ENCODE measurements at regions not wholly inside any gene's neighbourhood (a gene's known extent, or its start where the extent isn't known, plus 50 kb on each side); places are given as distances from the start of the nearest gene placed in this dataset.

GRCh38 chr5:67462147-67462546 lies 265.5 kb upstream of the CD180 start:
- DNase-seq (ENCODE audit: low spot score) = no peak

DNA sequence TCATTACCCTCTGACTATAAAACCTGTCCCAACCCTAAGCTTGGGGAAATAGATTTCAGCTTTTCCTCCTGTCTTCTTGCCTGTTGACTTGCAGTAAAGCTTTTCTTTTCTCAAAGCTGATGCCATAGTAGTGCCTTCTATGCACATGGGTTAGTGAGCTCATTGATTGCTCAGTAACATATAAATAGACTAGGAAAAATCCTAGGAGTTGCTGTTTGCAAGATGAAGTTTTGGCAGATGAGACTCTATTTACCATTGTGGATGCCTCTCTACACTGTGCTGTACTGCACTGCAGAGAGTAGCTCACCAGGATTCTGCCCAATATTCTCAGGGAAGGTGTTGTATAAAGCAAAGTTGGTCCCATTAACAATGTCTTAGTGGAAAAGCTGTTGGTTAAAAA lies 262.7 kb upstream of the CD180 start:
- DNase-seq (ENCODE audit: low spot score) = no peak

DNA sequence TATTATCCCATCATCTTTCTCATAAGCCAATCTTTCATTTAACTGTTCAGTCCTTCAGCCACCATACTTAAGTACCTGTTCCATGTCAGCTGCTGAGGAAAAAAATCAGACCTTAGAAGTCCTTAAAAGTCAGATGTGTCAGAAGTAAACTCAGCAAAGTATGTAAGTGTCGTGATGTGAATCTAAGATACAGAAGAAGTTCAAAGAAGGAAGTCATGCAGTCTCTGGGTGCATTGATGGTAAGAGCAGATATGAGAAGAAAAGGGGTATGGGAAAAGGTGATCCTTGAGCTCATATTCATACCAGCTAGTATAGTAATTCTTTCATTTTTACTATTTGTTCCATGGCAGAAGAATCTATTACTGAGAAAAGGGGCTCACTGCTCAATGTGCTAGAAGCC lies 259.4 kb upstream of the CD180 start:
- DNase-seq (ENCODE audit: low spot score) = no peak

DNA sequence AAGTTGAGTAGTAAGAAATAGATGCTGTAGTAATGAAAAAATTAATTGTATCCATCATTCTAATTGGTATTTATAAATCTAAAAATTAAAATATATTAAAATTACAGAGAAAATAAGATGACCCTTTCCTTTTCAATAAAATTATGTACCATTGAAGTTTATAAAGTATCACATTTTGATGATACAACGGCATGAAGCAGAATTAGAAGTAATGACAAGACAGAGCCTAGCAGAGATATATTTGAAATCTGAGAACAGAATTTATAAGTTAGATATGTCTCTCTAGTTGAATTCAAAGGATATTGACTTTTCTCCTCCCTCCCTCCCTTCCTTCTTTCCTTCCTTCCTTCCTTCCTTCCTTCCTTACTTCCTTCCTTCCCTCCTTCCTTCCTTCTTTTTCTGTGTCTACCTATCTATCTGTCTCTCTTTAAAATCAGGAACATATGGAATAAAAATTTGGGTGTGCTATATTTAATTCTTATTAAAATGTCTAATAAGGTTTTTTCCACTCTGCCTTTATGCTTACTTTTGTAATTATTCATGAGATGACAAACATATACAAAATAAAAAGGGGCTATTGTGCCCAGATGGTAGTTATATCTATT lies 258.5 kb upstream of the CD180 start:
- no peak for DNase-seq (ENCODE audit: low spot score)

DNA sequence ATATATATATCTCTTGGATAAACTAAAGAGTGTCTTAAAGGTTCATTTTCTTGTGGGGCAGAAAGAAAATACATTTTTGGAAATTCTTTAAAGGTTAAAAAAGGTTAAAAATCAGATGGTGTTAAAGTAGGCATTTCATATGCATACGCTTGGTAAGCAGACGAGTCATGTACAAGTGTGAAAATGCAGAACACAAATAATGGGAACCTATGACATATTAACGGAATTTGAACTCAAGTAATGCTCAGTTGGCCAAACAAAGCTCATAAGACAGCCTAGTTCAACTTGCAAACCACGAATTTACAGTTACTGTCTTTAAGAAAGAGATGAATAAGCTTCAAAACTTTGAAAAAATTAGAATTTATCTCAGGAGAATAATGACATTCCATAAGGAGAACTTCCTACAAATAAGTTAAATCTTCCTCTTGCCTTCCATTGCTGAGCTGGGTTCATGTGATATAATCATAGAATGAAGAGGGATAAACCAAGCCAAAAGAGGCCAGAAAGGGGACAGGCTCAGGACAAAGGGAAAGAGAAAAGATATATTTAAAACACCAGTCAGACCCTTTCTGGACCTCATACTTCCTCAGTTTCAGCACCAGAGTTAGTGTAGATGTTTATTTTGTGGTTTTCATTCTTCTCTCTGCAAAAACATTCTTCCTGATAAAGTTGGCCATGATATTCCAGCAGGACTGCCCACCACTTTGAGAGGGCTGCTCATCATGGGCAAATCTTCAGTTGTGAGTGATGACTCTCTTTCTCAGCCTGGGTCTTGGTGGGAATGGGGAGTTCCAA lies 256.7 kb upstream of the CD180 start:
- no peak for DNase-seq (ENCODE audit: low spot score)

- no peak for DNase-seq (ENCODE audit: low spot score)
These were observed 255.2 kb upstream of the CD180 start for GRCh38 chr5:67451640-67452279.

GRCh38 chr5:67447732-67448131 lies 251.1 kb upstream of the CD180 start:
- DNase-seq (ENCODE audit: low spot score) = no peak

- DNase-seq (ENCODE audit: low spot score) = no peak
These were observed 241.6 kb upstream of the CD180 start for GRCh38 chr5:67437905-67438845.

DNA sequence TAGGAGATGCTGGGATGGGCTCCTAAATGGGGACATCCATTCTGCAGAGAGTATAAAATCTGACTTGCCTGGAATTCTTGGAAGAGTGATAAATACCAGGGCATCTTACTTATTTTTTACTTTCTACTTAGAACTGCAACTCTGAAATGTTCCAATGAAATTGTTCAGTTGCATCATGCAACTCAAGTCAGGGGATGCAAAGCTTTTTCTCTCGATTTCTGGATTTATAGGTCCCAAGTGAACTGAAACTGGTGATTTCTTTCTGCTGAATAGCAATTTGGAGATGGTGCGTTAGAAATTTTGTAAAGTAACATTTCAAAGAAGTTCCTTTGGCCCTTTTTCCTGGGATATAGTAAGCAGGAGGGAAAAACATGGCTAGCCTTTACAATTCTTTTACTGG lies 238.4 kb upstream of the CD180 start:
- no peak for DNase-seq (ENCODE audit: low spot score)

- DNase-seq (ENCODE audit: low spot score) = no peak
These were observed 237.9 kb upstream of the CD180 start for GRCh38 chr5:67434466-67434865.

DNA sequence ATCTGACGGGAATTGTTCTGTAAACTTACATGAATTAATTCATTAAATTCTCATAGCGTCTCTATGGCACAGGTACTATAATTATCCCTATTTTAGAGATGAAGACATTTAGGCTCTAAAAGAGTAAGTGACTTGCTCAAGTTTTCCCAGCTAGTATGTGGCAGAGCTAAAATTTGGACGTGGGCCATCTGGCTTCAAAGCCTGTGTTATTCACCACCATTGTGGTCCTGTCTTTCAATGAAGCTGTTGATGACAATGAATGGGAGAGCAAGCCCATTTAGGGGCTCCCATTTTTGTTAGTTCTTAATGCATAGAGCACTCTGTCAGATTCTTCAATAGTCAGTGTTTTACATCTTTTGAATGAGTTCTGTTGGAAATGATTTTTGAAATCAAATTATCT lies 236.0 kb upstream of the CD180 start:
- DNase-seq (ENCODE audit: low spot score) = peak; percentile 3

- DNase-seq (ENCODE audit: low spot score) = no peak
These were observed 234.6 kb upstream of the CD180 start for GRCh38 chr5:67431191-67431590.

DNA sequence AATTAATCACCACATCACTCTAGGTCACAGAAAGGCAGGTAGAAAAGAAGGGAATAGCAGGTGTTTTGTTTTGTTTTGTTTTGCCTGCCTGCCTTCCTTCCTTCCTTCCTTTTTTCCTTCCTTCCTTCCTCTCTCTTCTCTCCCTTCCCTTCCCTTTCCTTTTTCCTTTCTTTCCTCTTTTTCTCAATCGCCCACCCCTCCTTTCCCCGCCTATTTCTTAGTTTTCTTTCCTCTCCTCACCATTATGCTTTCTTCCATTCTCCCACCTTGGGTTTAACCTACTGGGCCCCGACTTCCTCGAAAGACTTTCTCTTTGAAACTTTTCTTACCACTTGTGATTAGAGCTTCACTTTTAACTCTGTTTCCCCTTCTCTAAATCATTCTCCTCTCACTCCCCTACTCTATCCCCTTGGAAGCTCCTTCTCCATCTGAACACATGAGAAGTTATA lies 231.3 kb upstream of the CD180 start:
- DNase-seq (ENCODE audit: low spot score) = no peak

- DNase-seq (ENCODE audit: low spot score) = no peak
These were observed 230.6 kb upstream of the CD180 start for GRCh38 chr5:67426961-67427849.

DNA sequence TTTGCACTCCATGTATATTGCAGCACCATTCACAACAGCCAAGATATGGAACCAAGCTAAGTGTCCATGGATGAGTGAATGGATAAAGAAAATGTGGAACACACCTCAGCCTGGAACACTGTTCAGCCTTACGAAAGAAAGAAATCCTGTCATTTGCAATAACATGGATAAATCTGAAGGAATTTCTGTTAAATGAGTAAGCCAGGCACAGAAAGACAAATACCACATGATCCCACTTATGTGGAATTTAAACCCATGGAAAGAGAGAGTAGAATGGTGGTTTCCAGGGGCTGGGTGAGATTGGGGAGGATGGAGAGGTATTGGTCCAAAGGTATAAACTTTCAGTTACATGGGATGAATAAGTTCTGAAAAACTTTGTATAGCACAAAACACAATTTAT lies 228.9 kb upstream of the CD180 start:
- no peak for DNase-seq (ENCODE audit: low spot score)

GRCh38 chr5:67417839-67418238 lies 221.2 kb upstream of the CD180 start:
- DNase-seq (ENCODE audit: low spot score) = no peak

DNA sequence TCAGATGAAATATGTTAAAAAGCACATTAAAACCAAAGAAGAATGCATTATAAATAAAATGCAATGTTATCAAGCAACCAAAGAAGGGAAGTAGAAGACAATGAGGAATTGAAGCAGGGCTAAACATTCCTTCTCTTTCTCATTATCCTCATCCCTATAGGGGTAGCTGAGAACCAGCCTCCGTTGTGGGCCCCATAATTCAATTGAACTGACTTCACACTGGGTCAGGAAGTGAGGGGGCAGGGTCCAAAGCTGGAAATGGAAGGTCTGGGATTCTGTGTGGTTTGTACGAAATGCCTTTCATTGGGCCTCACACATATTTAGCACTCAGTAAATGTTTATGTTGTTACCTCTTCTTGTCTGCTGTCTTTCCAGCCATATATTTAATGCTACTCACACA lies 220.4 kb upstream of the CD180 start:
- no peak for DNase-seq (ENCODE audit: low spot score)

DNA sequence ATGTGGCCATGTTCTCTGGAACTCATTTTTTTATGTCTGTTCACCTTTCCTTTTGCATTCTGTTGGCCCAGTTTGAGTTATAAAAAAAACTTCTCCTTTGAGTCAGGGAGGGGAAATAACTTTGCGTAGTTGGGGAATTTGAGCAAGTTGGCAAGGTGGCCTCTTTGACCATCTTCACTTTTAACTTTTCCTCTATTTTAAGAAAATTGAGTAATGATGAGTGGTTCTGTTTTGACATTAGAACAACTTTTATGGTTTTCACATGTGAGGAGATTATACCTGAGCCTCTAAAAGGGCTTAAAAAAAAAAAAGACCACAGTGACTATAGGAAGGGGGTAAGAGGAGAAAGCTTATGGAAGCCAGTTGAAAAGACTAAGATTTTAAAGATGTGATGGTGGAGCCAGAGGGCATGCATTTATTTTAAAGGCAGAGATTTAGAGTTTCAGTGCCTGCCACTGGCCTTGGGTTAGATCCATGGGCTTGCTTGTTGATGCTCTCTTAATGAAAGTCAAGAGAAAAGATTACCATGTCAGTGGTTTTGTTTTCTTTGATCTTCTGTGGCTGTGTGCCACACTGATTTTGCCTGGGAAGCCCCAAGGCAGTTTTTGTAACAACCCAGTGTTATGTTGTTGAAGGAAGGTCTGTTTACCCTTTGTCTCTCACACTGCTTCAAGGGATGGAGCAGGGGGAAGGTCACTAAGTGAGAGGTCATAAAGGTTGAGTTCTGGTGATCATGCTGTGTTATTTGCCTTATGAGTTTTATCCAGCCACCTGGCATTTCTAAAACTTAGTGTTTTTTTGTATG lies 219.7 kb upstream of the CD180 start:
- DNase-seq (ENCODE audit: low spot score) = no peak

DNA sequence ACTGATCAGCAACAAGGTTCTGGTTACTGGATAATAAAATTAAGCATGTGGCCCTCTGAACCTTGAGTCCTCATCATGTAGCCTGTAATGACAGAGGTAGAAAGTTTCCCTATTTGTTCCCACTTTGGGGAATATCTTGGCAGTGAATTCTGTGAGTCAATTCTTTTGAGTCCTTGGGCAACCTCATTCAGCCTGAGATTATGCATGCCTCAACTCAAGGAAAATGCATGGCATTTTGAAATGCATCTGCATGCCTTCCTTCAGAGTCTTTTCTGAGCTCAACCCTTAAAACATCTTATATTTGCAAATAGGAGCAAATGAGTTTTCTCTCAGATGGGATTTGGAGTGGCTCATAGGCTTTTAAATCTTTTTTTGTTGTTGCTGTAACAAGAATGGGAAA lies 218.1 kb upstream of the CD180 start:
- DNase-seq (ENCODE audit: low spot score) = no peak

DNA sequence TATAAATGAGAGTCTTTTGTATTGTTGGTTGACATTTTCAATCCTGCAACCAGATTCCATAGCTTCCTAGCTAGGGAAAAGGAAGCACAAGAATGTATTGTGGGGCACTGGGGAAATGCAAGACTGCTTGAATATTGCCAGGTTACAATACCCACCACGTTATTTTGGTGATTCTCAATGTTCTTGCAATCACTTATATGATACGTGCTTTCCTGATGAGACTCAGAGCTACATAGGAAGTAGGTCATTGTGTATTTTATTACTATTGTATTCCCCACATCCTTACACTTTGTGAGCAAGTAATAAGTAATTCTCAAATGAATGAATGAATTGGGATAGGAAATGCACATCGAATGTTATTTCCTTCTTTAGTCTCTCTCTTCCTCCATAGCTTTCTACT lies 217.1 kb upstream of the CD180 start:
- DNase-seq (ENCODE audit: low spot score) = no peak

Measured in globus pallidus (tissue), 1 donor.